SK-N-SH (cell line): ENCODE measurements at regions not wholly inside any gene's neighbourhood (a gene's known extent, or its start where the extent isn't known, plus 50 kb on each side); places are given as distances from the start of the nearest gene placed in this dataset.

Experiments
- CTCF ChIA-PET: fragments of 300-600, 350-600 bp; formaldehyde crosslinking; extraction: SDS; loops from one replicate; lab custom pipeline; 2021; lab: Yijun Ruan, JAX
- POLR2A ChIA-PET: fragments of 350-600 bp; sonication (Branson Sonifier 250); formaldehyde crosslinking; extraction: SDS; loops from one replicate; lab custom pipeline; 2020; ENCODE audit warnings: antibody characterized with exemption, inconsistent platforms; lab: Yijun Ruan, JAX
- DNase-seq: peaks from one replicate; pipeline ENCODE4 v3.0.0; 2012
- H2AFZ ChIP-seq: fragments of 200-600 bp; sonication (generic); 2 replicates; pipeline ENCODE4 v1.8.1; 2016; ENCODE audit warnings: antibody characterized with exemption, mild to moderate bottlenecking, low read depth
- H3F3A ChIP-seq: fragments of 200-600 bp; sonication (generic); replicated peaks from 2 replicates; pipeline ENCODE3; 2016; ENCODE audit warnings: antibody characterized with exemption, mild to moderate bottlenecking; ENCODE audit not compliant: insufficient read depth
- H3K27ac ChIP-seq, 2 experiments: fragments of 200-500 bp in 1 of 2; fragments of 200-600 bp in 1 of 2; sonication (Bioruptor generic) in 1 of 2; sonication (generic), shearing (Covaris generic) in 1 of 2; 2 replicates each; pipeline versions ENCODE4 v1.5.1 to v1.6.1; 2014 to 2016; ENCODE audit warnings: low read depth in 2 of 2, inconsistent platforms in 1 of 2, low read length in 1 of 2, mild to moderate bottlenecking in 1 of 2, mixed read lengths in 1 of 2
- H3K27me3 ChIP-seq: fragments of 200-600 bp; sonication (generic), shearing (Covaris generic); 2 replicates; pipeline ENCODE4 v1.6.1; 2016; ENCODE audit warnings: mixed run types; ENCODE audit not compliant: insufficient read depth
- H3K36me3 ChIP-seq, 2 experiments: fragments of 200-500 bp in 1 of 2; fragments of 200-600 bp in 1 of 2; sonication (Bioruptor generic) in 1 of 2; sonication (generic) in 1 of 2; replicated peaks in 1 of 2; 2 replicates each; pipeline versions ENCODE3 to v1.5.1; 2014 to 2016; ENCODE audit warnings: low read length in 1 of 2, mild to moderate bottlenecking in 1 of 2; ENCODE audit not compliant: insufficient read depth in 2 of 2, control insufficient read depth in 1 of 2
- H3K4me1 ChIP-seq, 2 experiments: fragments of 200-500 bp in 1 of 2; fragments of 200-600 bp in 1 of 2; sonication (Bioruptor generic) in 1 of 2; sonication (generic), shearing (Covaris generic) in 1 of 2; 2 replicates each; pipeline versions ENCODE4 v1.5.1 to v1.6.1; 2014 to 2016; ENCODE audit warnings: low read depth in 1 of 2, low read length in 1 of 2, mixed run types in 1 of 2; ENCODE audit not compliant: insufficient read depth in 2 of 2, control insufficient read depth in 1 of 2
- H3K4me2 ChIP-seq: fragments of 200-600 bp; sonication (generic), shearing (Covaris generic); 2 replicates; pipeline ENCODE4 v1.6.1; 2017; ENCODE audit warnings: mixed run types
- H3K4me3 ChIP-seq, 2 experiments: fragments of 200-500 bp in 1 of 2; fragments of 200-600 bp in 1 of 2; sonication (Bioruptor generic) in 1 of 2; sonication (generic), shearing (Covaris generic) in 1 of 2; 2 replicates each; pipeline versions ENCODE4 v1.5.1 to v1.8.1; 2014 to 2016; ENCODE audit warnings: low read depth in 2 of 2, inconsistent platforms in 1 of 2, low read length in 1 of 2, mild to moderate bottlenecking in 1 of 2, mixed read lengths in 1 of 2, moderate library complexity in 1 of 2
- H3K79me2 ChIP-seq: fragments of 200-600 bp; sonication (generic); 2 replicates; pipeline ENCODE4 v1.8.1; 2017; ENCODE audit warnings: mild to moderate bottlenecking; ENCODE audit not compliant: insufficient read depth
- H3K9ac ChIP-seq: fragments of 200-600 bp; sonication (generic); 2 replicates; pipeline ENCODE4 v1.6.1; 2017; ENCODE audit warnings: mixed run types
- H3K9me2 ChIP-seq: fragments of 200-600 bp; sonication (generic); 2 replicates; pipeline ENCODE4 v1.6.1; 2017; ENCODE audit warnings: mixed run types
- H3K9me3 ChIP-seq: fragments of 200-600 bp; sonication (generic); 2 replicates; pipeline ENCODE4 v1.6.1; 2017; ENCODE audit warnings: mixed run types, mild to moderate bottlenecking, moderate library complexity
- H4K20me1 ChIP-seq: fragments of 200-600 bp; sonication (generic); 2 replicates; pipeline ENCODE4 v1.6.1; 2017; ENCODE audit warnings: mild to moderate bottlenecking, mixed run types; ENCODE audit not compliant: insufficient read depth
- CHD2 ChIP-seq: fragments of 150-350 bp; IDR thresholded peaks from 2 replicates; pipeline ENCODE4 v1.6.1; 2018; ENCODE audit warnings: low read length; ENCODE audit not compliant: partially characterized antibody
- ELF1 ChIP-seq: IDR thresholded peaks from 2 replicates; pipeline ENCODE4 v1.4.0; 2012
- EP300 ChIP-seq, 2 experiments: IDR thresholded peaks; 2 replicates each; pipeline versions ENCODE4 v1.4.0 to v1.6.1; 2012; ENCODE audit warnings: borderline replicate concordance in 1 of 2, low read depth in 1 of 2, low read length in 1 of 2
- EZH2phosphoT487 ChIP-seq: fragments of 200-600 bp; sonication (generic); IDR thresholded peaks from 2 replicates; pipeline ENCODE4 v1.6.1; 2017; ENCODE audit warnings: low read depth, mixed run types, mild to moderate bottlenecking, antibody characterized with exemption, moderate library complexity, borderline replicate concordance
- GABPA ChIP-seq: IDR thresholded peaks from 2 replicates; pipeline ENCODE4 v1.4.0; 2012; ENCODE audit warnings: low read depth, mild to moderate bottlenecking
- MEF2A ChIP-seq: IDR thresholded peaks from 2 replicates; pipeline ENCODE4 v1.4.0; 2012; ENCODE audit warnings: low read depth, borderline replicate concordance
- NFIC ChIP-seq: IDR thresholded peaks from 2 replicates; pipeline ENCODE4 v1.4.0; 2012; ENCODE audit warnings: borderline replicate concordance
- NRF1 ChIP-seq: IDR thresholded peaks from 2 replicates; pipeline ENCODE4 v1.6.1; 2012; ENCODE audit warnings: low read depth, mild to moderate bottlenecking, low read length
- RAD21 ChIP-seq: IDR thresholded peaks from 2 replicates; pipeline ENCODE4 v1.6.1; 2012; ENCODE audit warnings: mild to moderate bottlenecking, low read length
- RFX5 ChIP-seq: IDR thresholded peaks from 2 replicates; pipeline ENCODE4 v1.6.1; 2012; ENCODE audit warnings: mild to moderate bottlenecking, improper control_type of control experiment, low read length
- RXRA ChIP-seq: IDR thresholded peaks from 2 replicates; pipeline ENCODE4 v1.4.0; 2012; ENCODE audit warnings: low read depth, mild to moderate bottlenecking, borderline replicate concordance
- SIN3A ChIP-seq: IDR thresholded peaks from 2 replicates; pipeline ENCODE4 v1.6.1; 2012; ENCODE audit warnings: low read depth, mild to moderate bottlenecking, low read length, moderate library complexity, borderline replicate concordance
- SMC3 ChIP-seq: IDR thresholded peaks from 2 replicates; pipeline ENCODE4 v1.6.1; 2012; ENCODE audit warnings: low read depth, low read length, improper control_type of control experiment
- YY1 ChIP-seq: IDR thresholded peaks from 2 replicates; pipeline ENCODE4 v1.4.0; 2012; ENCODE audit warnings: low read depth, mild to moderate bottlenecking
- WGBS: methylation state at CpG from one replicate; pipeline ENCODE4 v1.1.6; 2017; ENCODE audit warnings: low lambda C conversion rate; 5-methylcytosine and 5-hydroxymethylcytosine counted together
- TF ChIP-seq, protein P1 (sequence below): fragments of 150-350 bp; IDR thresholded peaks from 2 replicates; pipeline ENCODE4 v1.6.1; 2016; ENCODE audit warnings: mild to moderate bottlenecking, low read depth, low read length
- TF ChIP-seq, protein P2 (sequence below): IDR thresholded peaks from 2 replicates; pipeline ENCODE4 v1.4.0; 2012; ENCODE audit warnings: low read depth, borderline replicate concordance
- TF ChIP-seq, protein P3 (sequence below): IDR thresholded peaks from 2 replicates; pipeline ENCODE4; 2012
- TF ChIP-seq, protein P4 (sequence below): fragments of 200-600 bp; sonication (generic); IDR thresholded peaks from 2 replicates; pipeline ENCODE4 v1.6.1; 2017; ENCODE audit warnings: antibody characterized with exemption, mild to moderate bottlenecking, moderate library complexity
- TF ChIP-seq, protein P5 (sequence below): IDR thresholded peaks from 2 replicates; pipeline ENCODE4 v1.4.0; 2012; ENCODE audit warnings: low read depth, borderline replicate concordance

DNA sequence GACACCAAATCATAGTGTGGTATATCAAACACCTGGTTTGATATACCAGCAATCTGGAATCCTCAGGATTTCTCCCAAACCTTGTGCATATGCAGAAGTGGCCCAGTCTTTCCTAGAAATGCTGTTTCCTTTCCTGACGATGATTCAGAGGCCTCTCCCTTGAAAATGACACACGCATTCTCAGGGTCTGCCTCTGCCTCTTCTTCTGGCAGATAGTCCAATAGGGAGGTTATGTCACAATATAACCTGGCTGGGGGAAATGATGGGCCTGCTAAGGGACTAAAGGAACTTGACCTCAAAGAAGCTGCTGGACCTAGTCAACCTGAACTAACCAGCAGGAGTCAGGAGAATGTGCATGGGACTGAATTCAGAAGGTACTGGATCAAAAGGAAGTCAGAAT is 435.2 kb downstream of the IDS start:
- 0% methylated on average over 2 of the region's 2 CpGs for WGBS
- no peaks in the 10 kb centered on the region for H3K79me2 ChIP-seq
- POLR2A ChIA-PET: interaction anchor here (0.7 kb wide), 1 partner anchor 786 kb away, joined by 3 read pairs; no protein-coding TSS in a partner anchor
- H3K9me2 ChIP-seq: no peaks in the 10 kb centered on the region
- H3K9ac ChIP-seq: no peak overlapping the region
- H4K20me1 ChIP-seq: no peaks in the 10 kb centered on the region
- no peak overlapping the region for H3K27ac ChIP-seq
- H3K36me3 ChIP-seq: no peaks in the 10 kb centered on the region
- H2AFZ ChIP-seq: no peak overlapping the region
- TF ChIP-seq RXRA (no peak), RFX5 (no peak), GABPA (no peak), EZH2phosphoT487 (no peak), NRF1 (no peak), MEF2A (no peak), SMC3 (no peak), SIN3A (no peak), YY1 (no peak), NFIC (no peak), CHD2 (no peak), ELF1 (no peak), EP300 (IDR thresholded peaks at IDR 0.05; ENCODE audit: borderline replicate concordance in 1 of 2, low read depth in 1 of 2, low read length in 1 of 2) (no peak), RAD21 (no peak)
- TF ChIP-seq, protein P1, sequence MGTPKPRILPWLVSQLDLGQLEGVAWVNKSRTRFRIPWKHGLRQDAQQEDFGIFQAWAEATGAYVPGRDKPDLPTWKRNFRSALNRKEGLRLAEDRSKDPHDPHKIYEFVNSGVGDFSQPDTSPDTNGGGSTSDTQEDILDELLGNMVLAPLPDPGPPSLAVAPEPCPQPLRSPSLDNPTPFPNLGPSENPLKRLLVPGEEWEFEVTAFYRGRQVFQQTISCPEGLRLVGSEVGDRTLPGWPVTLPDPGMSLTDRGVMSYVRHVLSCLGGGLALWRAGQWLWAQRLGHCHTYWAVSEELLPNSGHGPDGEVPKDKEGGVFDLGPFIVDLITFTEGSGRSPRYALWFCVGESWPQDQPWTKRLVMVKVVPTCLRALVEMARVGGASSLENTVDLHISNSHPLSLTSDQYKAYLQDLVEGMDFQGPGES: no peak
- TF ChIP-seq, protein P2, sequence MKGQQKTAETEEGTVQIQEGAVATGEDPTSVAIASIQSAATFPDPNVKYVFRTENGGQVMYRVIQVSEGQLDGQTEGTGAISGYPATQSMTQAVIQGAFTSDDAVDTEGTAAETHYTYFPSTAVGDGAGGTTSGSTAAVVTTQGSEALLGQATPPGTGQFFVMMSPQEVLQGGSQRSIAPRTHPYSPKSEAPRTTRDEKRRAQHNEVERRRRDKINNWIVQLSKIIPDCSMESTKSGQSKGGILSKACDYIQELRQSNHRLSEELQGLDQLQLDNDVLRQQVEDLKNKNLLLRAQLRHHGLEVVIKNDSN: no peak
- TF ChIP-seq, protein P3, sequence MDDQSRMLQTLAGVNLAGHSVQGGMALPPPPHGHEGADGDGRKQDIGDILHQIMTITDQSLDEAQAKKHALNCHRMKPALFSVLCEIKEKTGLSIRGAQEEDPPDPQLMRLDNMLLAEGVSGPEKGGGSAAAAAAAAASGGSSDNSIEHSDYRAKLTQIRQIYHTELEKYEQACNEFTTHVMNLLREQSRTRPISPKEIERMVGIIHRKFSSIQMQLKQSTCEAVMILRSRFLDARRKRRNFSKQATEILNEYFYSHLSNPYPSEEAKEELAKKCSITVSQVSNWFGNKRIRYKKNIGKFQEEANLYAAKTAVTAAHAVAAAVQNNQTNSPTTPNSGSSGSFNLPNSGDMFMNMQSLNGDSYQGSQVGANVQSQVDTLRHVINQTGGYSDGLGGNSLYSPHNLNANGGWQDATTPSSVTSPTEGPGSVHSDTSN: no peak
- TF ChIP-seq, protein P4, sequence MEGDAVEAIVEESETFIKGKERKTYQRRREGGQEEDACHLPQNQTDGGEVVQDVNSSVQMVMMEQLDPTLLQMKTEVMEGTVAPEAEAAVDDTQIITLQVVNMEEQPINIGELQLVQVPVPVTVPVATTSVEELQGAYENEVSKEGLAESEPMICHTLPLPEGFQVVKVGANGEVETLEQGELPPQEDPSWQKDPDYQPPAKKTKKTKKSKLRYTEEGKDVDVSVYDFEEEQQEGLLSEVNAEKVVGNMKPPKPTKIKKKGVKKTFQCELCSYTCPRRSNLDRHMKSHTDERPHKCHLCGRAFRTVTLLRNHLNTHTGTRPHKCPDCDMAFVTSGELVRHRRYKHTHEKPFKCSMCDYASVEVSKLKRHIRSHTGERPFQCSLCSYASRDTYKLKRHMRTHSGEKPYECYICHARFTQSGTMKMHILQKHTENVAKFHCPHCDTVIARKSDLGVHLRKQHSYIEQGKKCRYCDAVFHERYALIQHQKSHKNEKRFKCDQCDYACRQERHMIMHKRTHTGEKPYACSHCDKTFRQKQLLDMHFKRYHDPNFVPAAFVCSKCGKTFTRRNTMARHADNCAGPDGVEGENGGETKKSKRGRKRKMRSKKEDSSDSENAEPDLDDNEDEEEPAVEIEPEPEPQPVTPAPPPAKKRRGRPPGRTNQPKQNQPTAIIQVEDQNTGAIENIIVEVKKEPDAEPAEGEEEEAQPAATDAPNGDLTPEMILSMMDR: no peak
- TF ChIP-seq, protein P5, sequence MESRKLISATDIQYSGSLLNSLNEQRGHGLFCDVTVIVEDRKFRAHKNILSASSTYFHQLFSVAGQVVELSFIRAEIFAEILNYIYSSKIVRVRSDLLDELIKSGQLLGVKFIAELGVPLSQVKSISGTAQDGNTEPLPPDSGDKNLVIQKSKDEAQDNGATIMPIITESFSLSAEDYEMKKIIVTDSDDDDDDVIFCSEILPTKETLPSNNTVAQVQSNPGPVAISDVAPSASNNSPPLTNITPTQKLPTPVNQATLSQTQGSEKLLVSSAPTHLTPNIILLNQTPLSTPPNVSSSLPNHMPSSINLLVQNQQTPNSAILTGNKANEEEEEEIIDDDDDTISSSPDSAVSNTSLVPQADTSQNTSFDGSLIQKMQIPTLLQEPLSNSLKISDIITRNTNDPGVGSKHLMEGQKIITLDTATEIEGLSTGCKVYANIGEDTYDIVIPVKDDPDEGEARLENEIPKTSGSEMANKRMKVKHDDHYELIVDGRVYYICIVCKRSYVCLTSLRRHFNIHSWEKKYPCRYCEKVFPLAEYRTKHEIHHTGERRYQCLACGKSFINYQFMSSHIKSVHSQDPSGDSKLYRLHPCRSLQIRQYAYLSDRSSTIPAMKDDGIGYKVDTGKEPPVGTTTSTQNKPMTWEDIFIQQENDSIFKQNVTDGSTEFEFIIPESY: no peak
- H3K27me3 ChIP-seq: no peaks in the 10 kb centered on the region
- no peak overlapping the region for H3K4me3 ChIP-seq
- no peaks in the 10 kb centered on the region for H3K4me1 ChIP-seq
- no peaks in the 10 kb centered on the region for H3K9me3 ChIP-seq
- CTCF ChIA-PET: no interaction called here
- no peak overlapping the region for H3K4me2 ChIP-seq
- H3F3A ChIP-seq: no peaks in the 10 kb centered on the region
- DNase-seq: no peak
